ENCODE measurements at regions not wholly inside any gene's neighbourhood (a gene's known extent, or its start where the extent isn't known, plus 50 kb on each side); places are given as distances from the start of the nearest gene placed in this dataset.

GRCh38 chr1:209207126-209207700 is 376.3 kb upstream of the CAMK1G start:
- no peak overlapping the region for H3K27ac ChIP-seq
- no peak for TF ChIP-seq CTCF (conservative IDR thresholded peaks at IDR 0.05)

- H3K27ac ChIP-seq, result no peak overlapping the region
- peak; percentile 92 for TF ChIP-seq CTCF (conservative IDR thresholded peaks at IDR 0.05)
Observed at GRCh38 chr1:209207701-209208286, 375.7 kb upstream of the CAMK1G start.

GRCh38 chr1:209208648-209209047 is 374.9 kb upstream of the CAMK1G start:
- no peak overlapping the region for H3K27ac ChIP-seq
- no peak for TF ChIP-seq CTCF (conservative IDR thresholded peaks at IDR 0.05)

GRCh38 chr1:209213989-209214388 is 369.5 kb upstream of the CAMK1G start:
- H3K27ac ChIP-seq, result no peak overlapping the region
- TF ChIP-seq CTCF (conservative IDR thresholded peaks at IDR 0.05), result no peak

GRCh38 chr1:209215826-209216225 is 367.7 kb upstream of the CAMK1G start:
- no peak overlapping the region for H3K27ac ChIP-seq
- no peak for TF ChIP-seq CTCF (conservative IDR thresholded peaks at IDR 0.05)

GRCh38 chr1:209218113-209218512 is 365.4 kb upstream of the CAMK1G start:
- no peak overlapping the region for H3K27ac ChIP-seq
- TF ChIP-seq CTCF (conservative IDR thresholded peaks at IDR 0.05), result no peak

GRCh38 chr1:209218981-209219380 is 364.5 kb upstream of the CAMK1G start:
- H3K27ac ChIP-seq, result no peak overlapping the region
- TF ChIP-seq CTCF (conservative IDR thresholded peaks at IDR 0.05), result no peak
